Peyer's patch (tissue), 4 donors: ENCODE measurements at regions not wholly inside any gene's neighbourhood (a gene's known extent, or its start where the extent isn't known, plus 50 kb on each side); places are given as distances from the start of the nearest gene placed in this dataset.

Source experiments
- DNase-seq, 3 donors: peaks; one replicate each; pipeline ENCODE4 v3.0.0-alpha.2; 2017 to 2019
- H3K27ac ChIP-seq, 4 donors: fragments of 200-600 bp; sonication (generic); one replicate each; pipeline ENCODE4 v1.5.1; 2016 to 2019
- H3K27me3 ChIP-seq, 2 donors: fragments of 200-600 bp; sonication (generic); one replicate each; pipeline ENCODE4 v1.5.1; 2019
- H3K36me3 ChIP-seq, 3 donors: fragments of 200-600 bp; sonication (generic); one replicate each; pipeline ENCODE4 v1.5.1; 2016 to 2019
- H3K4me1 ChIP-seq, 4 donors: fragments of 200-600 bp; sonication (generic); one replicate each; pipeline ENCODE4 v1.5.1; 2016 to 2019
- H3K4me3 ChIP-seq, 4 donors: fragments of 200-600 bp; sonication (generic); 1 replicate in 3 of 4; 2 replicates in 1 of 4; pipeline ENCODE4 v1.5.1; 2016 to 2019; ENCODE audit warnings: mild to moderate bottlenecking in 1 of 4
- H3K9me3 ChIP-seq, 4 donors: fragments of 200-600 bp; sonication (generic); one replicate each; pipeline ENCODE4 v1.5.1; 2016 to 2019; ENCODE audit warnings: mild to moderate bottlenecking in 1 of 4
- CTCF ChIP-seq, 6 experiments: fragments of 450-650 bp in 4 of 6; fragments of 200-600 bp in 2 of 6; sonication (generic) in 1 of 6; IDR thresholded peaks; one replicate each; pipeline ENCODE4 v1.5.1; 2017 to 2019; ENCODE audit warnings: antibody characterized with exemption in 6 of 6, mild to moderate bottlenecking in 3 of 6, moderate library complexity in 1 of 6
- POLR2A ChIP-seq, 2 donors: fragments of 450-650 bp; IDR thresholded peaks; one replicate each; pipeline ENCODE4 v1.5.1; 2017; ENCODE audit warnings: antibody characterized with exemption in 2 of 2, mild to moderate bottlenecking in 2 of 2, moderate library complexity in 2 of 2

GRCh38 chr6:15990179-15990578, 138.7 kb upstream of the MYLIP start:
- H3K27ac ChIP-seq = no peak overlapping the region
- no peaks in the 10 kb centered on the region for H3K4me1 ChIP-seq
- TF ChIP-seq POLR2A (IDR thresholded peaks at IDR 0.05) (no peak), CTCF (IDR thresholded peaks at IDR 0.05) (no peak)
- no peaks in the 10 kb centered on the region for H3K36me3 ChIP-seq
- H3K9me3 ChIP-seq = no peaks in the 10 kb centered on the region
- H3K27me3 ChIP-seq = no peaks in the 10 kb centered on the region
- no peak for DNase-seq
- H3K4me3 ChIP-seq = no peak overlapping the region

- no peaks in the 10 kb centered on the region for H3K4me1 ChIP-seq
- H3K4me3 ChIP-seq = no peak overlapping the region
- H3K27ac ChIP-seq = no peak overlapping the region
- no peaks in the 10 kb centered on the region for H3K9me3 ChIP-seq
- TF ChIP-seq CTCF (IDR thresholded peaks at IDR 0.05) (no peak), POLR2A (IDR thresholded peaks at IDR 0.05) (no peak)
- DNase-seq = no peak
- H3K36me3 ChIP-seq = no peaks in the 10 kb centered on the region
- no peaks in the 10 kb centered on the region for H3K27me3 ChIP-seq
These were observed 139.5 kb upstream of the MYLIP start for GRCh38 chr6:15989397-15989796.

GRCh38 chr6:15987569-15987968, 141.3 kb upstream of the MYLIP start:
- no peaks in the 10 kb centered on the region for H3K4me1 ChIP-seq
- H3K36me3 ChIP-seq = no peaks in the 10 kb centered on the region
- H3K4me3 ChIP-seq = no peak overlapping the region
- no peak for DNase-seq
- no peaks in the 10 kb centered on the region for H3K27me3 ChIP-seq
- H3K9me3 ChIP-seq = no peaks in the 10 kb centered on the region
- TF ChIP-seq CTCF (IDR thresholded peaks at IDR 0.05) (no peak), POLR2A (IDR thresholded peaks at IDR 0.05) (no peak)
- H3K27ac ChIP-seq = no peak overlapping the region

- H3K4me3 ChIP-seq = no peak overlapping the region
- no peaks in the 10 kb centered on the region for H3K4me1 ChIP-seq
- no peaks in the 10 kb centered on the region for H3K36me3 ChIP-seq
- no peak overlapping the region for H3K27ac ChIP-seq
- TF ChIP-seq CTCF (IDR thresholded peaks at IDR 0.05) = no peak
- TF ChIP-seq POLR2A (IDR thresholded peaks at IDR 0.05) = no peak
- H3K9me3 ChIP-seq = no peaks in the 10 kb centered on the region
- H3K27me3 ChIP-seq = no peaks in the 10 kb centered on the region
- DNase-seq = no peak
These were observed 142.8 kb upstream of the MYLIP start for GRCh38 chr6:15986027-15986629.

- TF ChIP-seq POLR2A (IDR thresholded peaks at IDR 0.05) = no peak
- TF ChIP-seq CTCF (IDR thresholded peaks at IDR 0.05) = no peak
- Histone ChIP-seq H3K4me3 (no peak overlapping the region), H3K27me3 (no peaks in the 10 kb centered on the region), H3K36me3 (no peaks in the 10 kb centered on the region), H3K9me3 (no peaks in the 10 kb centered on the region), H3K4me1 (no peaks in the 10 kb centered on the region), H3K27ac (no peak overlapping the region)
- no peak for DNase-seq
These were observed 143.4 kb upstream of the MYLIP start for GRCh38 chr6:15985379-15985959.
